Stimulated activated CD8-positive, alpha-beta memory T cell treated with anti-CD3 and anti-CD28 coated beads, Interleukin-15, amount 100 ng/mL, for 24 hours (primary cell): ENCODE measurements at regions not wholly inside any gene's neighbourhood (a gene's known extent, or its start where the extent isn't known, plus 50 kb on each side); places are given as distances from the start of the nearest gene placed in this dataset.

Experiments used
- DNase-seq: peaks from one replicate; pipeline ENCODE4 v3.0.0-alpha.2; 2020; ENCODE audit warnings: low read depth

GRCh38 chr14:87879389-87879788, 113.6 kb downstream of the GALC start:
- DNase-seq, result no peak

GRCh38 chr14:87878959-87879358, 114.0 kb downstream of the GALC start:
- DNase-seq, result no peak

- no peak for DNase-seq
Observed at GRCh38 chr14:87877877-87878276, 115.1 kb downstream of the GALC start.

GRCh38 chr14:87874676-87875075, 118.3 kb downstream of the GALC start:
- no peak for DNase-seq

GRCh38 chr14:87873741-87874140, 119.2 kb downstream of the GALC start:
- no peak for DNase-seq

GRCh38 chr14:87869619-87870583, 123.1 kb downstream of the GALC start:
- DNase-seq, result no peak

- no peak for DNase-seq
Observed at GRCh38 chr14:87868920-87869319, 124.1 kb downstream of the GALC start.

GRCh38 chr14:87866116-87866515, 126.9 kb downstream of the GALC start:
- no peak for DNase-seq

GRCh38 chr14:87864356-87865270, 128.4 kb downstream of the GALC start:
- no peak for DNase-seq

- DNase-seq, result no peak
Observed at GRCh38 chr14:87863047-87863446, 129.9 kb downstream of the GALC start.

GRCh38 chr14:87852107-87852506, 140.9 kb downstream of the GALC start:
- DNase-seq, result no peak

- no peak for DNase-seq
Observed at GRCh38 chr14:87851190-87851589, 141.8 kb downstream of the GALC start.

- no peak for DNase-seq
Observed at GRCh38 chr14:87847216-87847755, 145.7 kb downstream of the GALC start.

GRCh38 chr14:87840906-87841305, 152.1 kb downstream of the GALC start:
- DNase-seq, result no peak

GRCh38 chr14:87838931-87839330, 154.1 kb downstream of the GALC start:
- DNase-seq, result no peak

GRCh38 chr14:87837296-87837695, 155.7 kb downstream of the GALC start:
- no peak for DNase-seq

GRCh38 chr14:87834594-87834993, 158.4 kb downstream of the GALC start:
- DNase-seq, result no peak

GRCh38 chr14:87833026-87833425, 160.0 kb downstream of the GALC start:
- DNase-seq, result no peak

- DNase-seq, result no peak
Observed at GRCh38 chr14:87830443-87831096, 162.4 kb downstream of the GALC start.

- DNase-seq, result no peak
Observed at GRCh38 chr14:87829543-87829942, 163.4 kb downstream of the GALC start.

GRCh38 chr14:87824266-87824665, 168.7 kb downstream of the GALC start:
- DNase-seq, result no peak

GRCh38 chr14:87816416-87816815, 176.6 kb downstream of the GALC start:
- no peak for DNase-seq
